ENCODE measurements at regions not wholly inside any gene's neighbourhood (a gene's known extent, or its start where the extent isn't known, plus 50 kb on each side); places are given as distances from the start of the nearest gene placed in this dataset.

DNA sequence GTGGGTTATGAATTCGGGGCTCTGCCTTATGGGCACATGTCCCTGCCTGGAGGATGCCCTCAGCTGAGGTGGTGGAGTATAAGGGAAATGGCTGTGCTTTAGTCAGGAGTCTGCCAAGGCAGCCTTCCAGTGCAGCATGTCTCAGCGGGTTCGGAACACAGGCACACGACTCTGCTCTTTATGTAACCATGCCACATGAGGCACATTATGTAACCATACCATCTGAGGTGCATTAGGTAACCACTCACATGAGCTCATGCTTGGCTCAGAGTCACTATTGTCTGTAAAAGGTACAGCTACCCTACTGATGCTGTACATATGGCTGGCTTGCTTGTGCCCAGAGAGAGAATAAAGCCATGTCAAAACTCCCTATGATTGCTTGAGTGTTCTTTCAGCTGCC is 723.6 kb downstream of the TRAM1L1 start:
- TF ChIP-seq, protein P1, sequence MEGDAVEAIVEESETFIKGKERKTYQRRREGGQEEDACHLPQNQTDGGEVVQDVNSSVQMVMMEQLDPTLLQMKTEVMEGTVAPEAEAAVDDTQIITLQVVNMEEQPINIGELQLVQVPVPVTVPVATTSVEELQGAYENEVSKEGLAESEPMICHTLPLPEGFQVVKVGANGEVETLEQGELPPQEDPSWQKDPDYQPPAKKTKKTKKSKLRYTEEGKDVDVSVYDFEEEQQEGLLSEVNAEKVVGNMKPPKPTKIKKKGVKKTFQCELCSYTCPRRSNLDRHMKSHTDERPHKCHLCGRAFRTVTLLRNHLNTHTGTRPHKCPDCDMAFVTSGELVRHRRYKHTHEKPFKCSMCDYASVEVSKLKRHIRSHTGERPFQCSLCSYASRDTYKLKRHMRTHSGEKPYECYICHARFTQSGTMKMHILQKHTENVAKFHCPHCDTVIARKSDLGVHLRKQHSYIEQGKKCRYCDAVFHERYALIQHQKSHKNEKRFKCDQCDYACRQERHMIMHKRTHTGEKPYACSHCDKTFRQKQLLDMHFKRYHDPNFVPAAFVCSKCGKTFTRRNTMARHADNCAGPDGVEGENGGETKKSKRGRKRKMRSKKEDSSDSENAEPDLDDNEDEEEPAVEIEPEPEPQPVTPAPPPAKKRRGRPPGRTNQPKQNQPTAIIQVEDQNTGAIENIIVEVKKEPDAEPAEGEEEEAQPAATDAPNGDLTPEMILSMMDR (IDR thresholded peaks at IDR 0.05), result no peak
- no peak for TF ChIP-seq ZFX (IDR thresholded peaks at IDR 0.05; ENCODE audit: borderline replicate concordance)

Data from 22Rv1 (cell line).